ENCODE measurements at regions not wholly inside any gene's neighbourhood (a gene's known extent, or its start where the extent isn't known, plus 50 kb on each side); places are given as distances from the start of the nearest gene placed in this dataset.

- ATAC-seq (ENCODE audit: low FRiP score) (no peak), DNase-seq (ENCODE audit: low spot score) (no peak)
- no peak for TF ChIP-seq CTCF (IDR thresholded peaks at IDR 0.05)
These were observed 215.3 kb upstream of the LRFN2 start for GRCh38 chr6:40802481-40802880.

DNA sequence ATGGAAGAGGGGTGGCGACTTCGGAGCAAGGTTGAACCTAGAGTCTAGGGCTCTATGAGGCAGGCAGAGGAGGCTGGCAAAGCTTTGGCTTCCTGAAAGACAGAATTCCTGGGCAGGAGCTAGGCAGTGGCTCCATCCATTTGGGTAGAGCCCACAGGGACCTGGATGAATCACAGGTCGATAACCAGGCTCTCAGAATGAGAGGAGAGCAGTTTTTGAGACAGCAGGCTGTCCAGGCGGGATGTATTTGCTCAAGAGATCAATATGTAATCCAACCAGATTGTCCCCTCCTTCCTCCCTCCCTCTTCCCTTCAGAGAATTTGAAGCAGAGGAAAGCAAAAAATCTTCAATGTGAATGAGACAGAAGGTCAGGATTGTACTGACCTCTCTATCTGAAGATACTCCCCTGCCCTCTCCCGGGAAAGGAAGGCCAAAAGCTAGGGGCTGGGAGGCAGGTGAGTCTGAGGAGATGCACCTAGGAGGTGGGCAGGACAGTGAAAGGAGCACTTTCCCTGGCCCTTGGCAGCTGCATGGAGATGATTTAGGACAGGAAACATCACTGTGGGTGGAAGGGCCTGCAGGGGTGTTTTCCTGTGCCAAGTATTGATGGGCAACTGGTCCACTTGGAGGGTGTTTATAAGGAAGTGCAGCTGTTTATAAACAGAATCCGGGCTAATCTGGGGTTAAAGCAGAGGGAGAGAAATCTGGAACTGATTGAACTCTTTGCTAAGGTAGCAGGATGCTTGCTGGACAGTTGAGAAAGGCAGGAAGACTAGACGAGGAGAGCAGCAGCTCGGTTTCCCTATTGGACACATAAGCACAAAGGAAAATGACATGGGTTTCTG lies 212.4 kb upstream of the LRFN2 start:
- TF ChIP-seq CTCF (IDR thresholded peaks at IDR 0.05): no peak
- DNase-seq (ENCODE audit: low spot score) (no peak), ATAC-seq (ENCODE audit: low FRiP score) (no peak)

DNA sequence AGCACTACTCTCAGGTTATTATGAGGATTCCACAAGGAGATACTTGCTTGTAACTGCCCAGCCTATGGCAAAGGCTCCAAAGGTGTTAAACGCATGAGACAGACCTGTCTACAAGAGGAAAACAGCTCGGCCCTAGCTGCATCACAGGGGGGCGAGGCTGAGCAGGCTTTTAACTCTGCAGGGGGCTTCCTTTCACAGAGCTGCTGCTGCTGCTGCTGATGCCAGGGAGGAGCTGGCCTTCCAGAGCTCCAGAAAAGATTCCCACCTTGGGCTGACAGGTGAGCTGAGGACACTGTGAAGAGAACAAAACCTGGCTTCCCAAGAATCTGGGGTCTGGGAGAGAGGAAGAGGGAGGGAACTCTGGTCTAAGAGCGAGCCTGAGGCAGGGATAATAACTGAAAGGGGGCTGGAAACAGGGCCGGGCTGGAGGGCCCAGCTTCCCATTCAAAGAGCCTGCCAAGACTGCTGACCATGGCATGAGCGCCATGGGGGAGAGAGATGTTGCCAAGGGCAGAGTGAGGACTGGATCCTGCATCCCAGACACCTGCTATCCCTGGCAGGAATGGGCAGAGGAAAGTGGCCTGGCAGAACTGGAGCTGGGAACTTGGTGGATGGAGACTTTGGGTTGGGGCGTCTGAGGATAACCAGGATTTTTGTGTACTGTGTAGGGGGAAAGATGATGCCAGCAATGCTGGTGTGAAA lies 211.1 kb upstream of the LRFN2 start:
- no peak for TF ChIP-seq CTCF (IDR thresholded peaks at IDR 0.05)
- no peak for ATAC-seq (ENCODE audit: low FRiP score)
- no peak for DNase-seq (ENCODE audit: low spot score)

DNA sequence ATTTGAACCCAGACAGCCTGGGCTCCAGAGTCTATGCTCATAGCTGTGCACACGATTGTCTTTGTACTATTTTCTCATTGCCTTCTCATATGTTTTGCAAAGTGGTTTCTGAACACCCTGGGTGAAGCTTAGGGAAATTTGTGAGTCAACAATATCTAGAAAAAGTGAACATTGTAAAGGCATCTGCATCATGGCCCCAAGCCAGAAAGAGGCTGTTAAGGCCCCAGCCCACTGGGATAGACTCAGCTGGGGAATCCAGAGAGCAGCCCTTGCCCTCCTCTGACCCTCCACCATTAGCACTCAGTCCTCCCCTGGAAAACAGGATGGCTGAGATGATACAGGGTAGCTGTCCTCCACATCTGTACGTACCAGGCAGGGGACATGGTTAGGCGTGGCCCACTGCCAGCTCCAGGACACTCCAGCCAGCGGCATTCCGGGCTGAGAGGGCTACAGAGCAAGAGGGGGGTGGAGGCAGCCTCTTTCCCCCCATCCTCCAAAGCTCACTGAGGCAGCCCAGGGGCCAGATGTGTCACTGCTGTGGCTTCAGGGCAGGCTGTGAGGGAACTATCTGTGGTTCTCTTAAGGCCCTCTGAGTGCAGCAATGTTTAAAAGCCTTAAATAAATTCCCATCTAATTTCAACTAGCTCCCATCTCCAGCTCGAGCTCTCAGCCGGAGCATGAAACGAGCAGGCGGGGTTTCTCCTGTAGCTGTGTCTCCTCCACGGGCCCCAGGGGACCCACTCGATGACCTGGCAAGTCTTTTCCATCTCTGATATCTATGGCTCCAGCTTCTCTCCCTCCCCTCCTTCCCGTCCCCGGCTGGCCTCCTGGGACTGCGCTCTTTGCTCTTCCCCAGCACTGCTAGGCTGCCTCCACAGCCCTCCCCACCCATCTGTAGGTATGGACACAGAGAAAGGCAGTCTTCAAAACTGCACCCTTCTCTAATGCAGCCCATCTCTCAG lies 209.4 kb upstream of the LRFN2 start:
- DNase-seq (ENCODE audit: low spot score) (no peak), ATAC-seq (ENCODE audit: low FRiP score) (no peak)
- TF ChIP-seq CTCF (IDR thresholded peaks at IDR 0.05): no peak

GRCh38 chr6:40794586-40794985 lies 207.4 kb upstream of the LRFN2 start:
- ATAC-seq (ENCODE audit: low FRiP score) (no peak), DNase-seq (ENCODE audit: low spot score) (no peak)
- TF ChIP-seq CTCF (IDR thresholded peaks at IDR 0.05): no peak

DNA sequence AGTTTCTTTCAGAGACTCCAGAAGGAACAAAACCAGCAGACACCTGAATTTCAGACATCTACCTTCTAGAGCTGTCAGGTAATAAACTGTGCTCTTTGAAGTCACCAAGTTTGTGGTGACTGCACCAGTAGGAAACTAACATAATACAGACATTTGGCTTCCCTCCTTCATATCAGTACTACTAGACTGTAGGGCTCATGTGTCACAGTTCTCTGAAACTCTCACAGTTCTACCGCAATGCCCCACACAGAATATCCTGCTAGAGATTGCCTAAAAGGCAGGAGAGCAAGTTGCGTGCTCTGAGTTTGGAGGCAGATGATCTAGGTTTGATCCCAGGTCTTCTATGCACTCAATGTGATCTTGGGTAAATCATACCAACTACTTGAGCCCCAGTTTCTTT lies 205.0 kb upstream of the LRFN2 start:
- no peak for TF ChIP-seq CTCF (IDR thresholded peaks at IDR 0.05)
- DNase-seq (ENCODE audit: low spot score) (no peak), ATAC-seq (ENCODE audit: low FRiP score) (no peak)

Measured in omental fat pad (tissue), 3 donors.